B cell (primary cell): ENCODE measurements at regions not wholly inside any gene's neighbourhood (a gene's known extent, or its start where the extent isn't known, plus 50 kb on each side); places are given as distances from the start of the nearest gene placed in this dataset.

ENCODE experiments used
- CTCF ChIP-seq: fragments of 200-600 bp; IDR thresholded peaks from one replicate; pipeline ENCODE4 v1.8.0; 2022; ENCODE audit warnings: antibody characterized with exemption, mild to moderate bottlenecking
- EZH2 ChIP-seq: IDR thresholded peaks from 2 replicates; pipeline ENCODE4 v1.6.1; 2012; ENCODE audit warnings: borderline replicate concordance, low read depth, mild to moderate bottlenecking, moderate library complexity, low read length; ENCODE audit not compliant: insufficient read depth, poor library complexity, severe bottlenecking

GRCh38 chr13:63075126-63075525 lies 1659.5 kb upstream of the PCDH20 start:
- no peak for TF ChIP-seq EZH2
- no peak for TF ChIP-seq CTCF
